Heart right ventricle (tissue), 16 donors: ENCODE measurements at regions not wholly inside any gene's neighbourhood (a gene's known extent, or its start where the extent isn't known, plus 50 kb on each side); places are given as distances from the start of the nearest gene placed in this dataset.

ENCODE experiments used
- ATAC-seq, 8 donors: fragments of 200-7000 bp; cut with Tn5 transposase; one replicate each; pipeline ENCODE4 v1.9.1; 2020; ENCODE audit warnings: mild to moderate bottlenecking in 8 of 8, moderate library complexity in 8 of 8, moderate number of reproducible peaks in 1 of 8
- DNase-seq, 2 donors: peaks; one replicate each; pipeline ENCODE4 v3.0.0-alpha.2; 2020
- H3K27ac ChIP-seq, 10 donors: fragments of 200-600 bp; sonication (generic) in 2 of 10; one replicate each; pipeline versions ENCODE4 v1.5.0 to v1.8.0; 2020 to 2022; ENCODE audit warnings: mild to moderate bottlenecking in 3 of 10
- H3K27me3 ChIP-seq, 7 donors: fragments of 200-600 bp; one replicate each; pipeline ENCODE4 v1.8.0; 2021 to 2022; ENCODE audit warnings: mild to moderate bottlenecking in 2 of 7
- H3K36me3 ChIP-seq, 9 donors: fragments of 200-600 bp; sonication (generic) in 1 of 9; one replicate each; pipeline versions ENCODE4 v1.5.0 to v1.8.0; 2020 to 2022; ENCODE audit warnings: mild to moderate bottlenecking in 2 of 9
- H3K4me1 ChIP-seq, 9 donors: fragments of 200-600 bp; sonication (generic) in 1 of 9; one replicate each; pipeline versions ENCODE4 v1.5.0 to v1.8.0; 2020 to 2022; ENCODE audit warnings: mild to moderate bottlenecking in 4 of 9
- H3K4me3 ChIP-seq, 10 donors: fragments of 200-600 bp; sonication (generic) in 2 of 10; one replicate each; pipeline versions ENCODE4 v1.5.0 to v1.8.0; 2020 to 2022; ENCODE audit warnings: mild to moderate bottlenecking in 7 of 10, moderate library complexity in 2 of 10
- H3K9me3 ChIP-seq, 11 donors: fragments of 200-600 bp in 10 of 11; sonication (generic) in 2 of 11; one replicate each; pipeline versions ENCODE4 v1.5.0 to v1.8.0; 2013 to 2022; ENCODE audit warnings: mild to moderate bottlenecking in 2 of 11, control low read depth in 1 of 11, moderate library complexity in 1 of 11
- WGBS, 2 donors: extraction: QIAGEN DNeasy Blood & Tissue Kit; methylation state at CpG; one replicate each; pipeline ENCODE4 v1.1.7; 2013; ENCODE audit warnings: inconsistent platforms in 1 of 2; 5-methylcytosine and 5-hydroxymethylcytosine counted together
- intact Hi-C, 10 donors: fragments of 100-400 bp; cut with DNase I; formaldehyde crosslinking; loops; one replicate each; pipeline versions ENCODE4 v1.11.1 to v1.14.2; 2022
- TF ChIP-seq, protein P1 (sequence below), 9 donors: fragments of 200-600 bp; sonication (generic) in 2 of 9; IDR thresholded peaks; one replicate each; pipeline versions ENCODE4 v1.5.0 to v1.8.0; 2021 to 2022; ENCODE audit warnings: antibody characterized with exemption in 9 of 9, mild to moderate bottlenecking in 5 of 9, moderate library complexity in 1 of 9
- donor health status: Arrhythmogenic right ventricular cardiomyopathy.
- donor health status: ischemic (EF 13 %, LVEDD 7.1; RV severe dilation, severe dysfunction).
- donor health status: healthy with polysubstance abuse.
- donor health status: DM: no; HTN: yes; CAD: no.
- donor health status: DM: no; HTN: no; CAD: no.
- donor health status: ischemic (EF 25% LVEDD 6.9; RV normal size, moderate dysfunction).
- donor health status: ischemic (EF 25% LVEDD 5.7; RV mildly dilated, moderate dysfunction).
- donor health status: healthy.
- donor health status: DM: yes; HTN: yes; CAD: no.
- donor health status: Ischemic cardiomyopathy.
- donor health status: ischemic (EF 35%, LVEDD 5.7; RV mildly dilated, moderate dysfunction).
- donor health status: nonischemic (EF 11% LVEDD 7.7; RV severe dilation, severe dysfunction).
- donor health status: DM: yes; HTN: yes; CAD: no.
- donor health status: PGD.
- donor health status: ischemic (EF 29% LVEDD 5.4; RV normal size, mild dysfunction).
- donor health status: nonischemic (EF 23%, LVEDD 6.1; RV moderate dilation, normal function).

- TF ChIP-seq, protein P1, sequence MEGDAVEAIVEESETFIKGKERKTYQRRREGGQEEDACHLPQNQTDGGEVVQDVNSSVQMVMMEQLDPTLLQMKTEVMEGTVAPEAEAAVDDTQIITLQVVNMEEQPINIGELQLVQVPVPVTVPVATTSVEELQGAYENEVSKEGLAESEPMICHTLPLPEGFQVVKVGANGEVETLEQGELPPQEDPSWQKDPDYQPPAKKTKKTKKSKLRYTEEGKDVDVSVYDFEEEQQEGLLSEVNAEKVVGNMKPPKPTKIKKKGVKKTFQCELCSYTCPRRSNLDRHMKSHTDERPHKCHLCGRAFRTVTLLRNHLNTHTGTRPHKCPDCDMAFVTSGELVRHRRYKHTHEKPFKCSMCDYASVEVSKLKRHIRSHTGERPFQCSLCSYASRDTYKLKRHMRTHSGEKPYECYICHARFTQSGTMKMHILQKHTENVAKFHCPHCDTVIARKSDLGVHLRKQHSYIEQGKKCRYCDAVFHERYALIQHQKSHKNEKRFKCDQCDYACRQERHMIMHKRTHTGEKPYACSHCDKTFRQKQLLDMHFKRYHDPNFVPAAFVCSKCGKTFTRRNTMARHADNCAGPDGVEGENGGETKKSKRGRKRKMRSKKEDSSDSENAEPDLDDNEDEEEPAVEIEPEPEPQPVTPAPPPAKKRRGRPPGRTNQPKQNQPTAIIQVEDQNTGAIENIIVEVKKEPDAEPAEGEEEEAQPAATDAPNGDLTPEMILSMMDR (IDR thresholded peaks at IDR 0.05): no peak
- H3K4me3 ChIP-seq: no peak overlapping the region
- H3K27ac ChIP-seq: no peak overlapping the region
- no peaks in the 10 kb centered on the region for H3K4me1 ChIP-seq
- peaks cover 0 to 6% (median 0%) of the 10 kb centered on the region in 11 donors for H3K9me3 ChIP-seq
- no peak for ATAC-seq
- H3K36me3 ChIP-seq: no peaks in the 10 kb centered on the region
- H3K27me3 ChIP-seq: no peaks in the 10 kb centered on the region
- WGBS, 2 donors: 62 to 69% methylated on average over 2 of the region's 2 CpGs
- no peak for DNase-seq
- intact Hi-C loops: no loop called here
Observed at GRCh38 chr20:7038029-7038428, 270.5 kb downstream of the BMP2 start.

DNA sequence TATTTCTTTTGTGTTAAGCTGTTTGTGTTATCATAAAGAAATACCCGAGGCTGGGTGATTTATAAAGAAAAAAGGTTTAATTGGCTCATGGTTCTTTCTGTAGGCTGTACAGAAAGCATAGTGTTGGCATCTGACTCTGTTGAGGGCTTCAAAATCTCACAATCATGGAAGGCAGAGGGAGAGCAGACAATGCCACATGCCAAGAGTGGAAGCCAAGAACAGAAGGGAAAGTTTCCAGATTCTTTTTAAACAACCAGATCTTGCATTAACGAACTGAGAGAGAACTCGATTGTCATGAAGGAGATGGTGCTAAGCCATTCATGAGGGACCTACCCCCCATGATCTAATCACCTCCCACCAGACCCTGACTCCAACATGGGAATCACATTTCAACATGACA, 290.1 kb downstream of the BMP2 start:
- WGBS, 2 donors: 67 to 78% methylated on average over 3 of the region's 3 CpGs
- DNase-seq: no peak
- intact Hi-C loops: no loop called here

GRCh38 chr20:7078804-7079203, 311.3 kb downstream of the BMP2 start:
- H3K4me3 ChIP-seq: no peak overlapping the region
- no peaks in the 10 kb centered on the region for H3K27me3 ChIP-seq
- DNase-seq (no peak), ATAC-seq (no peak)
- H3K9me3 ChIP-seq: no peaks in the 10 kb centered on the region
- WGBS, 2 donors: 80 to 84% methylated on average over 5 of the region's 5 CpGs
- H3K27ac ChIP-seq: no peak overlapping the region
- no peaks in the 10 kb centered on the region for H3K36me3 ChIP-seq
- intact Hi-C loops: no loop called here
- TF ChIP-seq, protein P1 (IDR thresholded peaks at IDR 0.05): no peak
- H3K4me1 ChIP-seq: no peaks in the 10 kb centered on the region

More for the DNA sequence above, 290.1 kb downstream of the BMP2 start:
- Histone ChIP-seq H3K27me3 (no peaks in the 10 kb centered on the region), H3K4me3 (no peak overlapping the region), H3K27ac (no peak overlapping the region), H3K4me1 (no peaks in the 10 kb centered on the region), H3K9me3 (no peaks in the 10 kb centered on the region), H3K36me3 (no peaks in the 10 kb centered on the region)
- TF ChIP-seq, protein P1 (IDR thresholded peaks at IDR 0.05): no peak
- no peak for ATAC-seq

DNA sequence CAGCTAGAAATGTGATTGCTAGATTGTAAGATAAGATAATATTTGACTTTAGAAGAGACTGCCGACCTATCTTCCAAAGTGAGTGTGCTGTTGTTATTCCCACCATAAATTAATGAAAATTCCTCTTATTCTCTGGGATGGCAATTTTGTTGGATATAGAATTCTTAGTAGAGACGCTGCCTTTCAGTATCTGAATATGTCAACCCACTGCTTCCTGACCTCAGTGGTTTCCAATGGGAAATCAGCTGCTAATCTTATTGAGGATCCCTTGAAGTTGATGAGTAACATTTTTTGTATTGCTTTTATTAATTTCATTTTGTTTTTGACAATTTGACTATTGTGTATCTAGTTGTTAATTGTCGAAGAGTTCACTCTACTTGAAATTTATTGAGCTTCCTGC, 313.0 kb downstream of the BMP2 start:
- no peaks in the 10 kb centered on the region for H3K9me3 ChIP-seq
- H3K27ac ChIP-seq: no peak overlapping the region
- 81 to 84% methylated on average over 3 of the region's 3 CpGs for WGBS, 2 donors
- no peaks in the 10 kb centered on the region for H3K27me3 ChIP-seq
- intact Hi-C loops: no loop called here
- no peak for DNase-seq
- ATAC-seq: no peak
- TF ChIP-seq, protein P1 (IDR thresholded peaks at IDR 0.05): no peak
- no peak overlapping the region for H3K4me3 ChIP-seq
- H3K36me3 ChIP-seq: no peaks in the 10 kb centered on the region
- no peaks in the 10 kb centered on the region for H3K4me1 ChIP-seq

DNA sequence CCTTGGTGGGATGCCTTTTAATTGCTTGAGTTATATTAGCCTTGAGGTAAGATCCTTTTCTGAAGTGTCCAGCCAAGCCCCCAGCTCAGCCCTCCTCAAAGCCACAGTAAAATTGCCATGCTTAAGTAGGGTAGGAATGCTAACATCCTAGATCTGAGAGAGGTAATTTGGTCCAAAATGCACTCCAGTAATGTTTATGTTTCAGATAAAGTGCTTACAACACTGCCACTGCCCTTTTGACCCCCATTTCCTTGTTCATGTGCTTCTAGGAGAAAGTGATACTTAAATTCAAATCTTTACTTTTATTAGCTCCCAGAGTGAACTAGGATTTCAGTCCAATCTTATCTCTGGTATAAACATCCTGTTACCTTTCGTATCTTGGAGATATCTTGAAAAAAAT, 318.0 kb downstream of the BMP2 start:
- Histone ChIP-seq H3K4me3 (no peak overlapping the region), H3K4me1 (no peaks in the 10 kb centered on the region), H3K27ac (no peak overlapping the region), H3K9me3 (no peaks in the 10 kb centered on the region), H3K36me3 (no peaks in the 10 kb centered on the region), H3K27me3 (peaks cover 0 to 3% (median 0%) of the 10 kb centered on the region in 7 donors)
- intact Hi-C loops: no loop called here
- TF ChIP-seq, protein P1 (IDR thresholded peaks at IDR 0.05): no peak
- ATAC-seq: no peak
- no peak for DNase-seq
- 11 to 20% methylated on average over 1 of the region's 1 CpG for WGBS, 2 donors
